H1 (cell line): ENCODE measurements at regions not wholly inside any gene's neighbourhood (a gene's known extent, or its start where the extent isn't known, plus 50 kb on each side); places are given as distances from the start of the nearest gene placed in this dataset.

Experiments used
- BRCA1 ChIP-seq: IDR thresholded peaks from 2 replicates; pipeline ENCODE4 v1.6.1; 2012; ENCODE audit warnings: low read depth, low read length, improper control_type of control experiment
- CHD7 ChIP-seq: fragments of 300-600 bp; sonication (generic); IDR thresholded peaks from 2 replicates; pipeline ENCODE4 v1.7.1; 2012; ENCODE audit warnings: low read length, moderate library complexity, mild to moderate bottlenecking, inconsistent platforms; ENCODE audit not compliant: insufficient replicate concordance
- KDM1A ChIP-seq: fragments of 200-600, 300-600 bp; sonication (generic); IDR thresholded peaks from 2 replicates; pipeline ENCODE4 v1.7.1; 2016; ENCODE audit warnings: mild to moderate bottlenecking, low read length, borderline replicate concordance
- TF ChIP-seq, protein P1 (sequence below): IDR thresholded peaks from 2 replicates; pipeline ENCODE4 v1.6.1; 2012; ENCODE audit warnings: low read length, inconsistent platforms

DNA sequence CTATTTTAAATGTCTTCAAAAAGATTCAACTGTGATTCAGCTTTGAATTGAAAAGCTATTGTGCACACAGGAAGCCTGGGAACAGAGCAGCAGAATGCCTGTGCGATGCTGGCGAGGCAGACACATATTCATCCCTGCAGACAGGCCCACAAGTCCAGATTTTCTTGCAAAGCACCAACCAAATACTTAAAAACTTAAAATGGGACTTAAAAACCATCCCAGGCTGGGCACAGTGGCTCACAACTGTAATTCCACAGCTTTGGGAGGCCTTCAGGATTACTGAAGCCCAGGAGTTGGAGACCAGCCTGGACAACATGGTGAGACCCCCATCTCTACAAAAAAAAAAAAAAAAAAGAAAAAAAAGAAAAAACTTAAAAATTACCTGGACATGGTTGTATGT, 122.6 kb upstream of the SERPIND1 start (continued):
- no peak for TF ChIP-seq BRCA1
- TF ChIP-seq CHD7: no peak
- no peak for TF ChIP-seq KDM1A
- TF ChIP-seq, protein P1, sequence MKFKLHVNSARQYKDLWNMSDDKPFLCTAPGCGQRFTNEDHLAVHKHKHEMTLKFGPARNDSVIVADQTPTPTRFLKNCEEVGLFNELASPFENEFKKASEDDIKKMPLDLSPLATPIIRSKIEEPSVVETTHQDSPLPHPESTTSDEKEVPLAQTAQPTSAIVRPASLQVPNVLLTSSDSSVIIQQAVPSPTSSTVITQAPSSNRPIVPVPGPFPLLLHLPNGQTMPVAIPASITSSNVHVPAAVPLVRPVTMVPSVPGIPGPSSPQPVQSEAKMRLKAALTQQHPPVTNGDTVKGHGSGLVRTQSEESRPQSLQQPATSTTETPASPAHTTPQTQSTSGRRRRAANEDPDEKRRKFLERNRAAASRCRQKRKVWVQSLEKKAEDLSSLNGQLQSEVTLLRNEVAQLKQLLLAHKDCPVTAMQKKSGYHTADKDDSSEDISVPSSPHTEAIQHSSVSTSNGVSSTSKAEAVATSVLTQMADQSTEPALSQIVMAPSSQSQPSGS: no peak
